ENCODE measurements at regions not wholly inside any gene's neighbourhood (a gene's known extent, or its start where the extent isn't known, plus 50 kb on each side); places are given as distances from the start of the nearest gene placed in this dataset.

DNA sequence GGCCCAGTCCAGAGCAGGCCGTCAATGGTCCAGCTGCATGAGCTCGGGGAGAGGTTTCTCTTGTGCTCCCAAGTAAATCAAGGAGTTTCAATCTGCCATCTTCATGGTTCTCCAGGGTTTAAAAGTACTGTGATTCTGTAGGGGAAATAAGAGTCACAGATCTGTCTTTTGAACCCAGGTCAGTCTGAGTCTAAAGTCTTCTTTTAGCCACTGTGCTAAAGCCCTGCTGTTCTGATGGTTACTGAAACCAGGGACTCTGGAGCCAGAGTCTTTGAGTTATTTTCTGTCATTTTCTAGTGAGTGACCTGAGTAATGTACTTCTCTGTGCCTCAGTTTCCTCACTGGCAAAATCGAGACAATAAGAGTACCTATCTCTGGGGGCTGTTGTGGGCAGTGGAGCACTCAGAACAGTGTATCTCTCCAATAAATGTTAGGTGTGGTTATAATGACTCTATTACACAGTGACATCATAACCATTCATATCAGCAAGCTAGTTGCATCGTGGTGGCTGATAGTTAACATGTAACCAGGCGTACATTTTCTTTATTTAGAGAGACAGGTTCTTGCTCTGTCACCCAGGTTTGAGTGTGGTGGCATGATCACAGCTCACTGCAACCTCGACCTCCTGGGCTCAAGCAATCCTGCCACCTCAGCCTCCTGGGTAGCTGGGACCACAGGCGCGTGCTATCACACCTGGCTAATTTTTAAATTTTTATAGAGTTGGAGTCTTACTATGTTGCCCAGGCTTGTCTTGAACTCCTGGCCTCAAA, 74.6 kb upstream of the KCNG1 start:
- no peaks in the 10 kb centered on the region for H4K20me1 ChIP-seq (ENCODE audit: low read depth)
- peaks cover 6% of the 10 kb centered on the region for H3K4me1 ChIP-seq
- H3K4me3 Mint-ChIP-seq: no peak overlapping the region
- H3K27me3 Mint-ChIP-seq (ENCODE audit: insufficient read depth, low read depth): peaks cover 16% of the 10 kb centered on the region
- no peaks in the 10 kb centered on the region for H3K36me3 Mint-ChIP-seq
- peaks cover 4% of the 10 kb centered on the region for H3F3A ChIP-seq (ENCODE audit: low read depth)
- H3K9ac ChIP-seq: no peak overlapping the region
- peak overlapping the region; percentile 38 for H3K27ac Mint-ChIP-seq
- no peaks in the 10 kb centered on the region for H3K9me3 ChIP-seq (ENCODE audit: low read depth)
- no peak for DNase-seq (ENCODE audit: low spot score)
- TF ChIP-seq EZH2 (IDR thresholded peaks at IDR 0.05) (no peak), EZH2phosphoT487 (IDR thresholded peaks at IDR 0.05) (no peak), CTCF (IDR thresholded peaks at IDR 0.05) (no peak)
- H3K4me3 ChIP-seq: no peak overlapping the region
- no peaks in the 10 kb centered on the region for H3K27me3 ChIP-seq
- H3K27ac ChIP-seq: no peak overlapping the region
- H3K9me3 Mint-ChIP-seq: no peaks in the 10 kb centered on the region
- H3K4me1 Mint-ChIP-seq: peaks cover 75% of the 10 kb centered on the region
- no peaks in the 10 kb centered on the region for H3K79me2 ChIP-seq (ENCODE audit: low read depth)
- no peaks in the 10 kb centered on the region for H3K36me3 ChIP-seq
- H2AFZ ChIP-seq (replicated peaks): no peak overlapping the region
- H3K4me2 ChIP-seq: no peak overlapping the region

DNA sequence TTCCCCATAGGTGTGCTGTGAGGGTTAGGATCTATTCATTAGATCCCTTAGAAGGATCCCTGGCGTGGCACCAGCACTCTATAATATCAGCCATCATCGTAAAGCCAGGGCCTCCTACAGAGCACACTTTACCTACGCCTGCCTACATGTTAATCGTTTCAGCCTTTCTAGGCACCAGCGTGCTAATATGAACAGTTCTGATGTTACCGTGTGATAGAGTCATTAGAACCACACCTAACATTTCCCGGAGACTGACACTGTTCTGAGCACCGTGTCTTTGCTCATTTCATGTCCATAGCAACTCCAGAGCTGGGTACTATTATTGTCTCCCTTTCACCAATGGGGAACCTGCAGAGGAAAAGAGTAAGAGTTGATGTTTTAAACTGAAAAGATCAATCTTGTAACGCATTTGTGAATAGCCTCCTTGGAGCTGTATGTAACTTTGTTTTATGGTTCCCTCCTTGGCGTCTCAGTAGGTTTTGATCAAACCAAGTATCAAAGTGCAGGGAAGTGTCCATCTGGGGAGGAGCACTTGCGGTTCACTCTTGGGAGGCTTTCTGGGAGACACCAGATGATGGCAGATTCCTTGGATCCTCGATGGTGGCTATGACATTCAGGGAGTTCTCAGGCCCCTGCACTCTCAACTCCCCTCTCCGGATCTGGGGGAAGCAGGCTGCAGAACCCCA, 73.8 kb upstream of the KCNG1 start:
- Mint-ChIP-seq H3K27ac (peak overlapping the region; percentile 38), H3K4me3 (no peak overlapping the region), H3K27me3 (ENCODE audit: insufficient read depth, low read depth) (peaks cover 16% of the 10 kb centered on the region), H3K4me1 (peaks cover 81% of the 10 kb centered on the region), H3K9me3 (no peaks in the 10 kb centered on the region), H3K36me3 (no peaks in the 10 kb centered on the region)
- Histone ChIP-seq H3K4me3 (no peak overlapping the region), H3K27ac (no peak overlapping the region), H3K4me2 (no peak overlapping the region), H3F3A (ENCODE audit: low read depth) (peaks cover 8% of the 10 kb centered on the region), H3K9ac (no peak overlapping the region), H3K9me3 (ENCODE audit: low read depth) (no peaks in the 10 kb centered on the region), H3K27me3 (no peaks in the 10 kb centered on the region), H4K20me1 (ENCODE audit: low read depth) (no peaks in the 10 kb centered on the region), H2AFZ (replicated peaks) (no peak overlapping the region), H3K79me2 (ENCODE audit: low read depth) (no peaks in the 10 kb centered on the region), H3K36me3 (no peaks in the 10 kb centered on the region), H3K4me1 (peaks cover 14% of the 10 kb centered on the region)
- TF ChIP-seq EZH2phosphoT487 (IDR thresholded peaks at IDR 0.05) (no peak), EZH2 (IDR thresholded peaks at IDR 0.05) (no peak), CTCF (IDR thresholded peaks at IDR 0.05) (no peak)
- DNase-seq (ENCODE audit: low spot score): no peak

DNA sequence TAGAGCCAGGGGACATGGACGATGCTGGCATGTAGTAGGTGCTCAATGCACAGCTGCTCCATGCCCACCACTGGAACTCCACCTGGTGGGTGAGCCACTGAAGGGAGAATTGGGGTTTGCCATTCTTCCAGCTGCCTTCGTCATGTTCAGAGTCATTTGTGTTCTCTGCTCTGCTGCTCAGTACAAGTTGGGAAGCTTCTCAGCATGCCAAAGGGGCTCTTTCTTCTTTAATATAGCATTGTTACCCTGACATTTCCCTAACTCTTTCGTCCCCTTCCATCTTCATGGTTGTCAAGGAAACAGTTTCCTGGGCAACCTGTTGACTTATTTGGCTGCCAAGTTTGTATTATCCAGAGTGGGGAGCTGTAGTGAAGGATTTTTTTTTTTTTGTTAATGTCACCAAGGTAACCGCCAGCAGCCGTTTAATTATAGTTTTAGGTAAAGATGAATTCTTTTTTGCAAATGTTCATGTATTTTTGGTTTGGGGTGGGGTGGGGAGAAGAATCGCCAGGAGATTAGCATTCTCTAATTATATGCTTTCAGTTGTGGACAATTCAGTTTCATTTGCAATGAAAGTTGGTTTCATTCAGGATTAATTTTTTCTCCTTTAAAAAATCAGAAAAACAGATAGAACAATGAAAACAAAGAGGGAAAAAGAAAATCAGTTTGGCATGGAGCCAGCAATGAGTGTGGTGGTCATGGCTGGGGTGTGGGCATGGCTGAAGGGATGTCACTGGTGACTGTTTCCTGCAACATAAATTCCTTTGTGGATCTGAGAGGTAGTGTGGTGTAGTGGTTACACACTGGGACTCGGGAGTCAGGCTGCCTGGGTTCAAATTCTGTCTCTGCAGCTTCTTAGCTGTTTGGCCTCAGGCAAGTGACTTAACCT, 73.0 kb upstream of the KCNG1 start:
- Histone ChIP-seq H3K27ac (no peak overlapping the region), H3K4me3 (no peak overlapping the region), H3K36me3 (no peaks in the 10 kb centered on the region), H3K9ac (no peak overlapping the region), H3K79me2 (ENCODE audit: low read depth) (no peaks in the 10 kb centered on the region), H4K20me1 (ENCODE audit: low read depth) (no peaks in the 10 kb centered on the region), H3F3A (ENCODE audit: low read depth) (peaks cover 15% of the 10 kb centered on the region), H3K9me3 (ENCODE audit: low read depth) (no peaks in the 10 kb centered on the region), H3K4me2 (no peak overlapping the region), H2AFZ (replicated peaks) (no peak overlapping the region), H3K4me1 (peaks cover 19% of the 10 kb centered on the region), H3K27me3 (no peaks in the 10 kb centered on the region)
- peaks cover 17% of the 10 kb centered on the region for H3K27me3 Mint-ChIP-seq (ENCODE audit: insufficient read depth, low read depth)
- peak overlapping the region; percentile 90 for H3K27ac Mint-ChIP-seq
- no peaks in the 10 kb centered on the region for H3K36me3 Mint-ChIP-seq
- H3K4me3 Mint-ChIP-seq: peak overlapping the region; percentile 30
- DNase-seq (ENCODE audit: low spot score): peak; percentile 37
- H3K4me1 Mint-ChIP-seq: peaks cover 87% of the 10 kb centered on the region
- no peak for TF ChIP-seq EZH2phosphoT487 (IDR thresholded peaks at IDR 0.05)
- no peak for TF ChIP-seq EZH2 (IDR thresholded peaks at IDR 0.05)
- TF ChIP-seq CTCF (IDR thresholded peaks at IDR 0.05): no peak
- no peaks in the 10 kb centered on the region for H3K9me3 Mint-ChIP-seq
